NT2/D1 (cell line): ENCODE measurements at regions not wholly inside any gene's neighbourhood (a gene's known extent, or its start where the extent isn't known, plus 50 kb on each side); places are given as distances from the start of the nearest gene placed in this dataset.

Experiments
- DNase-seq: peaks from one replicate; pipeline ENCODE4 v3.0.0-alpha.2; 2011; ENCODE audit warnings: low read depth, low spot score
- H3K27me3 ChIP-seq: 2 replicates; pipeline ENCODE4 v1.6.0; 2011; ENCODE audit warnings: mild to moderate bottlenecking; ENCODE audit not compliant: insufficient read length, insufficient read depth
- H3K36me3 ChIP-seq: 2 replicates; pipeline ENCODE4 v1.6.1; 2011; ENCODE audit warnings: mild to moderate bottlenecking, low read length, mixed read lengths; ENCODE audit not compliant: insufficient read depth, insufficient read length
- H3K4me1 ChIP-seq: 2 replicates; pipeline ENCODE4 v1.5.1; 2011; ENCODE audit not compliant: insufficient read depth, insufficient read length
- H3K4me3 ChIP-seq: 2 replicates; pipeline ENCODE4 v1.5.1; 2011; ENCODE audit warnings: low read depth; ENCODE audit not compliant: insufficient read length
- H3K9ac ChIP-seq: 2 replicates; pipeline ENCODE4 v1.6.0; 2011; ENCODE audit warnings: low read depth; ENCODE audit not compliant: insufficient read length
- H3K9me3 ChIP-seq: 2 replicates; pipeline ENCODE4 v1.5.1; 2011; ENCODE audit warnings: mild to moderate bottlenecking, low read length; ENCODE audit not compliant: insufficient read depth
- SUZ12 ChIP-seq: IDR thresholded peaks from 2 replicates; pipeline ENCODE4 v1.6.1; 2011; ENCODE audit not compliant: insufficient read length, insufficient read depth; ENCODE audit errors: extremely low read depth
- YY1 ChIP-seq: IDR thresholded peaks from 2 replicates; pipeline ENCODE4 v1.6.1; 2011; ENCODE audit not compliant: insufficient read length, insufficient read depth
- ZNF274 ChIP-seq: IDR thresholded peaks from 2 replicates; pipeline ENCODE4 v1.6.1; 2011; ENCODE audit warnings: mild to moderate bottlenecking, low read depth, low read length

GRCh38 chr13:81304121-81304659 lies 963.3 kb upstream of the SPRY2 start:
- H3K9ac ChIP-seq, result no peak overlapping the region
- no peak for DNase-seq
- H3K4me3 ChIP-seq, result no peak overlapping the region
- H3K4me1 ChIP-seq, result no peaks in the 10 kb centered on the region
- H3K36me3 ChIP-seq, result no peaks in the 10 kb centered on the region
- no peaks in the 10 kb centered on the region for H3K9me3 ChIP-seq
- H3K27me3 ChIP-seq, result no peaks in the 10 kb centered on the region
- TF ChIP-seq SUZ12 (no peak), YY1 (no peak)

GRCh38 chr13:81302677-81303076 lies 961.8 kb upstream of the SPRY2 start:
- no peak overlapping the region for H3K9ac ChIP-seq
- TF ChIP-seq YY1 (no peak), ZNF274 (no peak), SUZ12 (no peak)
- no peaks in the 10 kb centered on the region for H3K9me3 ChIP-seq
- H3K4me3 ChIP-seq, result no peak overlapping the region
- no peaks in the 10 kb centered on the region for H3K27me3 ChIP-seq
- H3K36me3 ChIP-seq, result no peaks in the 10 kb centered on the region
- no peak for DNase-seq
- no peaks in the 10 kb centered on the region for H3K4me1 ChIP-seq

- H3K9ac ChIP-seq, result no peak overlapping the region
- no peaks in the 10 kb centered on the region for H3K27me3 ChIP-seq
- H3K4me1 ChIP-seq, result no peaks in the 10 kb centered on the region
- no peak overlapping the region for H3K4me3 ChIP-seq
- H3K9me3 ChIP-seq, result no peaks in the 10 kb centered on the region
- TF ChIP-seq SUZ12 (no peak), ZNF274 (no peak), YY1 (no peak)
- no peak for DNase-seq
- no peaks in the 10 kb centered on the region for H3K36me3 ChIP-seq
Measured at GRCh38 chr13:81302125-81302524, 961.2 kb upstream of the SPRY2 start.

GRCh38 chr13:81295177-81295576 lies 954.3 kb upstream of the SPRY2 start:
- Histone ChIP-seq H3K36me3 (no peaks in the 10 kb centered on the region), H3K9me3 (no peaks in the 10 kb centered on the region), H3K4me3 (no peak overlapping the region), H3K9ac (no peak overlapping the region), H3K4me1 (no peaks in the 10 kb centered on the region), H3K27me3 (no peaks in the 10 kb centered on the region)
- TF ChIP-seq SUZ12 (no peak), ZNF274 (no peak), YY1 (no peak)
- DNase-seq, result no peak

GRCh38 chr13:81293594-81294164 lies 952.8 kb upstream of the SPRY2 start:
- TF ChIP-seq SUZ12, result no peak
- no peak for TF ChIP-seq ZNF274
- no peak for TF ChIP-seq YY1
- DNase-seq, result no peak
- Histone ChIP-seq H3K36me3 (no peaks in the 10 kb centered on the region), H3K27me3 (no peaks in the 10 kb centered on the region), H3K4me1 (no peaks in the 10 kb centered on the region), H3K9me3 (no peaks in the 10 kb centered on the region), H3K9ac (no peak overlapping the region), H3K4me3 (no peak overlapping the region)

- H3K27me3 ChIP-seq, result no peaks in the 10 kb centered on the region
- no peaks in the 10 kb centered on the region for H3K36me3 ChIP-seq
- no peaks in the 10 kb centered on the region for H3K4me1 ChIP-seq
- no peaks in the 10 kb centered on the region for H3K9me3 ChIP-seq
- no peak overlapping the region for H3K9ac ChIP-seq
- DNase-seq, result no peak
- H3K4me3 ChIP-seq, result no peak overlapping the region
- TF ChIP-seq SUZ12 (no peak), ZNF274 (no peak), YY1 (no peak)
Measured at GRCh38 chr13:81283561-81283960, 942.6 kb upstream of the SPRY2 start.

- H3K4me1 ChIP-seq, result no peaks in the 10 kb centered on the region
- no peaks in the 10 kb centered on the region for H3K36me3 ChIP-seq
- TF ChIP-seq ZNF274 (no peak), SUZ12 (no peak), YY1 (no peak)
- no peak overlapping the region for H3K4me3 ChIP-seq
- H3K27me3 ChIP-seq, result no peaks in the 10 kb centered on the region
- H3K9me3 ChIP-seq, result no peaks in the 10 kb centered on the region
- no peak for DNase-seq
- H3K9ac ChIP-seq, result no peak overlapping the region
Measured at GRCh38 chr13:81283062-81283461, 942.1 kb upstream of the SPRY2 start.
